Upper lobe of left lung (tissue), 4 donors: ENCODE measurements at regions not wholly inside any gene's neighbourhood (a gene's known extent, or its start where the extent isn't known, plus 50 kb on each side); places are given as distances from the start of the nearest gene placed in this dataset.

Experiments
- EP300 ChIP-seq, 4 donors: sonication (generic); formaldehyde crosslinking; IDR thresholded peaks; one replicate each; pipeline ENCODE4 v1.5.1; 2017; ENCODE audit warnings: antibody characterized with exemption in 4 of 4, control low read depth in 2 of 4
- POLR2A ChIP-seq, 4 donors: fragments of 450-650 bp; IDR thresholded peaks; one replicate each; pipeline ENCODE4 v1.5.1; 2016 to 2017; ENCODE audit warnings: antibody characterized with exemption in 4 of 4, mild to moderate bottlenecking in 2 of 4
- POLR2AphosphoS5 ChIP-seq, 2 donors: sonication (generic); formaldehyde crosslinking; IDR thresholded peaks; one replicate each; pipeline ENCODE4 v1.5.1; 2017; ENCODE audit warnings: antibody characterized with exemption in 2 of 2
- TF ChIP-seq, protein P1 (sequence below), 6 experiments: fragments of 450-650 bp in 4 of 6; fragments of 200-600 bp in 2 of 6; sonication (generic) in 2 of 6; IDR thresholded peaks; one replicate each; pipeline ENCODE4 v1.5.1; 2016 to 2019; ENCODE audit warnings: antibody characterized with exemption in 6 of 6

DNA sequence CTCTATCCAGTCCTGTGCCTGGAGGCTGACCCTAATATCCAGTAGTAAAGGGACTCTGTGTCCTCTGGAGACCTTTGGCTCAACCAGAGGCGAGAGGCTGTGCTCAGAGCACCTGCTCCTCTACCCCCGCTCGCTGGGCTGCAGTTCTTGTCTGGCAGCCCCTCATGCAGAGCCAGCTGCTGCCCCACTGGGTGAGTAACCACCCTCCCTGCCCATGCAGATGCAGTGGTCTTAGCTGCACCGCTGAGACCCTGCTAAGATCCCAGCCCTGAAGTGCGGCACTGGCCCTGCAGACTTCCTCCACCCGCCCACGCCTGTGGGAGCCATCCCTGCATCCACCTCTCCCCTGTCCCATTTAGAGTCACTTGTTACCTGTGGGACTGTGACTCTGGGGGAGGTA is 347.5 kb upstream of the SFSWAP start:
- no peak for TF ChIP-seq EP300 (IDR thresholded peaks at IDR 0.05)
- TF ChIP-seq POLR2AphosphoS5 (IDR thresholded peaks at IDR 0.05) = no peak
- TF ChIP-seq, protein P1, sequence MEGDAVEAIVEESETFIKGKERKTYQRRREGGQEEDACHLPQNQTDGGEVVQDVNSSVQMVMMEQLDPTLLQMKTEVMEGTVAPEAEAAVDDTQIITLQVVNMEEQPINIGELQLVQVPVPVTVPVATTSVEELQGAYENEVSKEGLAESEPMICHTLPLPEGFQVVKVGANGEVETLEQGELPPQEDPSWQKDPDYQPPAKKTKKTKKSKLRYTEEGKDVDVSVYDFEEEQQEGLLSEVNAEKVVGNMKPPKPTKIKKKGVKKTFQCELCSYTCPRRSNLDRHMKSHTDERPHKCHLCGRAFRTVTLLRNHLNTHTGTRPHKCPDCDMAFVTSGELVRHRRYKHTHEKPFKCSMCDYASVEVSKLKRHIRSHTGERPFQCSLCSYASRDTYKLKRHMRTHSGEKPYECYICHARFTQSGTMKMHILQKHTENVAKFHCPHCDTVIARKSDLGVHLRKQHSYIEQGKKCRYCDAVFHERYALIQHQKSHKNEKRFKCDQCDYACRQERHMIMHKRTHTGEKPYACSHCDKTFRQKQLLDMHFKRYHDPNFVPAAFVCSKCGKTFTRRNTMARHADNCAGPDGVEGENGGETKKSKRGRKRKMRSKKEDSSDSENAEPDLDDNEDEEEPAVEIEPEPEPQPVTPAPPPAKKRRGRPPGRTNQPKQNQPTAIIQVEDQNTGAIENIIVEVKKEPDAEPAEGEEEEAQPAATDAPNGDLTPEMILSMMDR (IDR thresholded peaks at IDR 0.05) = no peak
- no peak for TF ChIP-seq POLR2A (IDR thresholded peaks at IDR 0.05)
